Vagina (tissue), 2 donors: ENCODE measurements at regions not wholly inside any gene's neighbourhood (a gene's known extent, or its start where the extent isn't known, plus 50 kb on each side); places are given as distances from the start of the nearest gene placed in this dataset.

Source experiments
- DNase-seq, 2 donors: peaks; one replicate each; pipeline ENCODE4 v3.0.0-alpha.2; 2017; ENCODE audit errors: extremely low spot score in 2 of 2
- H3K27ac ChIP-seq: fragments of 200-600 bp; sonication (generic); one replicate; pipeline ENCODE4 v1.5.1; 2019
- H3K27me3 ChIP-seq: fragments of 200-600 bp; sonication (generic); one replicate; pipeline ENCODE4 v1.5.1; 2019
- H3K36me3 ChIP-seq, 2 donors: fragments of 200-600 bp; sonication (generic); one replicate each; pipeline ENCODE4 v1.5.1; 2017 to 2019
- H3K4me1 ChIP-seq: fragments of 200-600 bp; sonication (generic); one replicate; pipeline ENCODE4 v1.5.1; 2019
- H3K4me3 ChIP-seq, 2 donors: fragments of 200-600 bp; sonication (generic); 1 replicate in 1 of 2; 2 replicates in 1 of 2; pipeline ENCODE4 v1.5.1; 2016 to 2019
- H3K9me3 ChIP-seq: fragments of 200-600 bp; sonication (generic); one replicate; pipeline ENCODE4 v1.5.1; 2019
- POLR2A ChIP-seq, 2 donors: fragments of 450-650 bp; IDR thresholded peaks; one replicate each; pipeline ENCODE4 v1.6.1; 2017; ENCODE audit warnings: antibody characterized with exemption in 2 of 2, mild to moderate bottlenecking in 2 of 2, moderate library complexity in 2 of 2
- POLR2AphosphoS5 ChIP-seq, 2 donors: sonication (generic); formaldehyde crosslinking; IDR thresholded peaks; one replicate each; pipeline ENCODE4 v1.9.0; 2017; ENCODE audit warnings: antibody characterized with exemption in 2 of 2, mild to moderate bottlenecking in 2 of 2, low read depth in 1 of 2; ENCODE audit not compliant: insufficient read depth in 1 of 2
- intact Hi-C: fragments of 100-400 bp; cut with DNase I; formaldehyde crosslinking; loops from one replicate; pipeline ENCODE4 v1.15.1; 2023
- TF ChIP-seq, protein P1 (sequence below), 3 experiments: fragments of 450-650 bp in 2 of 3; fragments of 200-600 bp in 1 of 3; sonication (generic) in 1 of 3; IDR thresholded peaks; one replicate each; pipeline ENCODE4 v1.5.1; 2017 to 2019; ENCODE audit warnings: antibody characterized with exemption in 3 of 3, mild to moderate bottlenecking in 2 of 3, moderate library complexity in 2 of 3

DNA sequence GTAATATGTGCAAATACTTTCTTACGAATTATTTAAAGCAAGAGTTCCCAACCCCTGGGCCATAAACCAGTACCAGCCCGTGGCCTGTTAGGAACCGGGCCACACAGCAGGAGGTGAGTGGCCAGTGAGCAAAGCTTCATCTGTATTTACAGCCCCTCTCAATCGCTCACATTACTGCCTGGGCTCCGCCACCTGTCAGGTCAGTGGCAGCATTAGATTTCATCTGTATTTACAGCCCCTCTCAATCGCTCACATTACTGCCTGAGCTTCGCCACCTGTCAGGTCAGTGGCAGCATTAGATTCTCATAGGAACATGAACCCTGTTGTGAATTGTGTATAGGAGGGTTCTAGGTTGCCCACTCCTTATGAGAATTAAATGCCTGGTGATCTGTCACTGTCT, 142.0 kb downstream of the RNASET2 start:
- Histone ChIP-seq H3K27ac (no peak overlapping the region), H3K4me3 (no peak overlapping the region), H3K4me1 (no peaks in the 10 kb centered on the region), H3K36me3 (no peaks in the 10 kb centered on the region), H3K9me3 (no peaks in the 10 kb centered on the region), H3K27me3 (no peaks in the 10 kb centered on the region)
- DNase-seq: no peak
- TF ChIP-seq POLR2A (IDR thresholded peaks at IDR 0.05) (no peak), POLR2AphosphoS5 (IDR thresholded peaks at IDR 0.05; ENCODE audit: insufficient read depth in 1 of 2, low read depth in 1 of 2) (no peak)
- TF ChIP-seq, protein P1, sequence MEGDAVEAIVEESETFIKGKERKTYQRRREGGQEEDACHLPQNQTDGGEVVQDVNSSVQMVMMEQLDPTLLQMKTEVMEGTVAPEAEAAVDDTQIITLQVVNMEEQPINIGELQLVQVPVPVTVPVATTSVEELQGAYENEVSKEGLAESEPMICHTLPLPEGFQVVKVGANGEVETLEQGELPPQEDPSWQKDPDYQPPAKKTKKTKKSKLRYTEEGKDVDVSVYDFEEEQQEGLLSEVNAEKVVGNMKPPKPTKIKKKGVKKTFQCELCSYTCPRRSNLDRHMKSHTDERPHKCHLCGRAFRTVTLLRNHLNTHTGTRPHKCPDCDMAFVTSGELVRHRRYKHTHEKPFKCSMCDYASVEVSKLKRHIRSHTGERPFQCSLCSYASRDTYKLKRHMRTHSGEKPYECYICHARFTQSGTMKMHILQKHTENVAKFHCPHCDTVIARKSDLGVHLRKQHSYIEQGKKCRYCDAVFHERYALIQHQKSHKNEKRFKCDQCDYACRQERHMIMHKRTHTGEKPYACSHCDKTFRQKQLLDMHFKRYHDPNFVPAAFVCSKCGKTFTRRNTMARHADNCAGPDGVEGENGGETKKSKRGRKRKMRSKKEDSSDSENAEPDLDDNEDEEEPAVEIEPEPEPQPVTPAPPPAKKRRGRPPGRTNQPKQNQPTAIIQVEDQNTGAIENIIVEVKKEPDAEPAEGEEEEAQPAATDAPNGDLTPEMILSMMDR (IDR thresholded peaks at IDR 0.05): no peak
- intact Hi-C loops: no loop called here

DNA sequence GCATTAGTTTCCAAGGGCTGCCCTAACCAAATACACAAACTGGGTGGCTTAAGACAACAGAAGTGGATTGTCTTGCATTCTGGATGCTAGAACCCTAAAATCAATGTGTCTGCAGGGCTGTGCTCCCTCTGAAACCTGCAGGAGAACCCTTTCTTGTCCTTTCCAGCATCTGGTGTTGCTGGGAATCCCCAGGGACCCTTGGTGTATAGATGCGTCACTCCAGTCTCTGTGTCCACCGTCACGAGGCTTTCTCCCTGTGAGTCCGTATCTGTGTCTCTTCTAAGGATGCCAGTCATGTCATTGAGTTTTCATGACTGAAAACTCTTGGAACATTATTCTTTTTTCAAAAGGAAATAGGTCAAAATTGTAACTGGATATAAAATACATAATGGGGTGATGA, 142.9 kb downstream of the RNASET2 start:
- TF ChIP-seq POLR2AphosphoS5 (IDR thresholded peaks at IDR 0.05; ENCODE audit: insufficient read depth in 1 of 2, low read depth in 1 of 2): no peak
- no peak for TF ChIP-seq POLR2A (IDR thresholded peaks at IDR 0.05)
- TF ChIP-seq, protein P1 (IDR thresholded peaks at IDR 0.05): no peak
- DNase-seq: no peak
- Histone ChIP-seq H3K36me3 (no peaks in the 10 kb centered on the region), H3K27ac (no peak overlapping the region), H3K9me3 (no peaks in the 10 kb centered on the region), H3K27me3 (no peaks in the 10 kb centered on the region), H3K4me3 (no peak overlapping the region), H3K4me1 (no peaks in the 10 kb centered on the region)
- intact Hi-C loops: no loop called here

DNA sequence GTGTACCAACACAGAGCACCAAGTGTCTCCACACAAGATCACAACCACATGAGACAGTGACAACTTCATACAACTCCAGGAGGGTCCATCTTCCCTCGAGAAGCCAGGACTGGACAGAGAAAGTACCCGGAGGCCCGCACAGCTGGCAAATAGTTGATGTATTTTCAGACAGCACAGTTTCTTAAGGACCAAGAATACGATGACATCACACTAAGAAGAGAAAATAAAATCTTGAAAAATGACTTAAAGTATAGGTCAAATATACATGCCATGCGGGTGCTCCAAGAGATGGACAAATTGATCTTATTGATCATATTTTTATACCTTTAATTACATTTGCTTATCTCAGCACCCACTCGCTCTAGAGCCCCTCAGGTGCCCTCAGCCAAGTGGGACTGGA, 145.5 kb downstream of the RNASET2 start:
- Histone ChIP-seq H3K9me3 (no peaks in the 10 kb centered on the region), H3K27ac (no peak overlapping the region), H3K27me3 (no peaks in the 10 kb centered on the region), H3K36me3 (no peaks in the 10 kb centered on the region), H3K4me3 (no peak overlapping the region), H3K4me1 (no peaks in the 10 kb centered on the region)
- intact Hi-C loops: no loop called here
- DNase-seq: no peak
- TF ChIP-seq POLR2A (IDR thresholded peaks at IDR 0.05) (no peak), POLR2AphosphoS5 (IDR thresholded peaks at IDR 0.05; ENCODE audit: insufficient read depth in 1 of 2, low read depth in 1 of 2) (no peak)
- TF ChIP-seq, protein P1 (IDR thresholded peaks at IDR 0.05): no peak

DNA sequence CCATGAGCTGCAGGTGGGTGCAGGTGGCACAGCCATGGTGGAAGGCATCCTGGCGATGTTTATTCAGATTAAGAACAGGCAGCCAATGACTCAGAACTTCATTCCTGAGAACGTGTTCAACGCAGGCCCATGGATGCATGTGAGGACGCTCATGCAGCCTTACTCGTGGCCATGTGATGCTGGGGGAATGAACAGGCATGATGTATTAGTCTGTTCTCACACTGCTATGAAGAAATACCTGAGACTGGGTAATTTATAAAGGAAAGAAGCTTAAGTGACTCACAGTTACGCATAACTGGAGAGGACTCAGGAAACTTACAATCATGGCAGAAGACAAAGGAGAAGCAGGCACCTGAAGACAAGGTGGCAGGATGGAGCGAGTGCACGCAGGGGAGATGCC, 146.6 kb downstream of the RNASET2 start:
- no peak for DNase-seq
- peaks cover 4% of the 10 kb centered on the region for H3K9me3 ChIP-seq

DNA sequence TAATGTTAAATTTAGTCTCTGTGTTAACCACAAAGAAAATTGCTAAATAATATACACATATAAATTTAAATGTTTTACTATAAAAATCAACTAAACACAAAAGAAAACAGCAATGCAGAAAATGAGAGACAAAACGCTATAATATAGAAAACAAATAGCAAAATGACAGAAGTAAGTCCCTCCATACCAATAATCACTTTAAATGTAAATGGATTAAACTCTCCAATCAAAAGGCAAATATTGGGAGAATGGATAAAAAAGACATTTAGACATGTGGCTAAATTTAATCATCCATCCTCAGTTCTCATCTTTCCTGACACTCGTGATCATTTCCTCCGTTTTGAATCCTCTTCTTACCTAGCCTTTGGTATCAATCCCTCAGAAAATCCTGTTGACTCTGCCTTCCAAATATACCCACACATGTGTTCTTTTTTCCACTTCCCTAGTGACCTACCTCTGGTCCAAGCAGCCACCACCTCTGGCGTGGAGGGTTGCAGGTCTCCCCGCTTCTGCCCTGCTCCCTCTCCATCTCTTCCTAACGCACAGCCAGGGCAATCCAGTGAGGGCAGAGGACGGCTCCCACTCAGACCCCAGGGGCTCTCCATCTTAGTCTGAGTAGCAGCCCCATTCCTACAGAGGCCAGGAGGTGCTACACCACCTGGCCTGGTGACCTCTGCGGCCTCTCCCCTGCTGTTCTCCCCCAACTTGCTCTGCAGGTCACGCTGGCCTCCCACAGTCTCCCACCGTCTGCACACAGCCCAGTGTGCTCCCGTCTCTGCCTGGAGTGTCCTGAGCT, 149.2 kb downstream of the RNASET2 start:
- TF ChIP-seq POLR2AphosphoS5 (IDR thresholded peaks at IDR 0.05; ENCODE audit: insufficient read depth in 1 of 2, low read depth in 1 of 2): no peak
- no peak for TF ChIP-seq POLR2A (IDR thresholded peaks at IDR 0.05)
- TF ChIP-seq, protein P1 (IDR thresholded peaks at IDR 0.05): no peak
- Histone ChIP-seq H3K27ac (no peak overlapping the region), H3K9me3 (peaks cover 4% of the 10 kb centered on the region), H3K4me1 (no peaks in the 10 kb centered on the region), H3K36me3 (no peaks in the 10 kb centered on the region), H3K27me3 (no peaks in the 10 kb centered on the region), H3K4me3 (no peak overlapping the region)
- intact Hi-C loops: no loop called here
- DNase-seq: no peak

More for the DNA sequence above, 146.6 kb downstream of the RNASET2 start:
- H3K36me3 ChIP-seq: no peaks in the 10 kb centered on the region
- intact Hi-C loops: loop anchor here (2.0 kb wide), 1 partner anchor 13 kb away; no protein-coding TSS in a partner anchor
- H3K27ac ChIP-seq: no peak overlapping the region
- TF ChIP-seq, protein P1 (IDR thresholded peaks at IDR 0.05): no peak
- TF ChIP-seq POLR2A (IDR thresholded peaks at IDR 0.05): no peak
- H3K27me3 ChIP-seq: no peaks in the 10 kb centered on the region
- H3K4me3 ChIP-seq: no peak overlapping the region
- no peaks in the 10 kb centered on the region for H3K4me1 ChIP-seq
